ENCODE measurements at regions not wholly inside any gene's neighbourhood (a gene's known extent, or its start where the extent isn't known, plus 50 kb on each side); places are given as distances from the start of the nearest gene placed in this dataset.
A peak's percentile ranks its signal among the peaks of the same experiment; 100 is the strongest.

DNA sequence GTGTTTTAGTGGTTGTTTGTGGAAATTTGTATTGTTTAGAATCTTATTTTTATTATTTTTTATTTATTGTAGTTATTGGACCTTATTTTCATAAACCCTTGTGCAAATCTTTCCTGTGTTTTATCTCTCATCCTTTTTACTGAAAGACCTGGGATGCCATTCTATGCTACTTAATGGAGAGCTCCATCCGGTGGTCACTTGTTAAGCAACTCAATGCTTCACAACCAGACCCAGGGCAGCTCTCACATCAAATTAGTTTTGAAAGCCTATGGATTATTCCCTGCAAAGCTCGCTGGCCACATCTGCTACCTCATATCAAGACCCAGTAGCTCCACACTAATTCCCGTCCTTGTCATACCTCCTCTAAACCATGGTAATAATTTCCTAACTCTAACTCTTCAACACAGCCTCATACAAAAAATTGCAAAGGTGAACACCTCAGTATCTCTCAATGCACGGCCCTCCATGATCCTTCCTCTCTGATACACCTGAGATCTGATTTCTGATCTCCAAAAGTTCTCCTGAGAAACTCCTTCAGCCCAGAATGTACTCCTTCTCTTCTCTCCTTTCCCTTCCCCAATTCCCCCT lies 296.6 kb upstream of the MANEA start:
- TF ChIP-seq, protein P1, sequence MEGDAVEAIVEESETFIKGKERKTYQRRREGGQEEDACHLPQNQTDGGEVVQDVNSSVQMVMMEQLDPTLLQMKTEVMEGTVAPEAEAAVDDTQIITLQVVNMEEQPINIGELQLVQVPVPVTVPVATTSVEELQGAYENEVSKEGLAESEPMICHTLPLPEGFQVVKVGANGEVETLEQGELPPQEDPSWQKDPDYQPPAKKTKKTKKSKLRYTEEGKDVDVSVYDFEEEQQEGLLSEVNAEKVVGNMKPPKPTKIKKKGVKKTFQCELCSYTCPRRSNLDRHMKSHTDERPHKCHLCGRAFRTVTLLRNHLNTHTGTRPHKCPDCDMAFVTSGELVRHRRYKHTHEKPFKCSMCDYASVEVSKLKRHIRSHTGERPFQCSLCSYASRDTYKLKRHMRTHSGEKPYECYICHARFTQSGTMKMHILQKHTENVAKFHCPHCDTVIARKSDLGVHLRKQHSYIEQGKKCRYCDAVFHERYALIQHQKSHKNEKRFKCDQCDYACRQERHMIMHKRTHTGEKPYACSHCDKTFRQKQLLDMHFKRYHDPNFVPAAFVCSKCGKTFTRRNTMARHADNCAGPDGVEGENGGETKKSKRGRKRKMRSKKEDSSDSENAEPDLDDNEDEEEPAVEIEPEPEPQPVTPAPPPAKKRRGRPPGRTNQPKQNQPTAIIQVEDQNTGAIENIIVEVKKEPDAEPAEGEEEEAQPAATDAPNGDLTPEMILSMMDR (IDR thresholded peaks at IDR 0.05; ENCODE audit: control extremely low read depth, extremely low read depth, low read depth, missing control alignments), result peak; percentile 60
- no peak for DNase-seq (ENCODE audit: extremely low spot score)
- ChIA-PET POLR2A (no interaction called here), CTCF (interaction anchor here (0.9 to 2.8 kb wide), 6 partner anchors 10 to 78 kb away, joined by 3 to 15 read pairs (median 4); no protein-coding TSS in a partner anchor)

DNA sequence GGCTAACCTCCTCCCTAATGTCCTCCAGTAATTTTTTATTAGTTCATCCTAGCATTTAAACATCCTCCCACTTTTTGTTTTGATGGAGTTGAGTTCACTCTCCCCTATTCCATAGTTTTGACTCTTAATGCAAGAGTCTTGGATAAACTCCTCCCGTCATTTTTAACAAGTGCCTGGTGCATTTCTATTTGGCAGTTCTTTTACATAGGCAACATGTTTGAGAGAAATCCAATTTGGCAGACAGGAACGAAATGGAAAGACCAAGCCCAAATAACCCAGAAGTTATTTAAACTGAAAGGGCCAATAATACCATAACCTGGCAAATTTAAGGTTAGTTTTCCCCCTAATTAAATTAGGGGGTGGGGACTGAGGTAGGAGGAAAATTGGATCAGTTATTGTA lies 291.5 kb upstream of the MANEA start:
- CTCF ChIA-PET, result interaction anchor here (1.2 kb wide), 1 partner anchor 19 kb away, joined by 4 read pairs; no protein-coding TSS in a partner anchor
- TF ChIP-seq, protein P1 (IDR thresholded peaks at IDR 0.05; ENCODE audit: control extremely low read depth, extremely low read depth, low read depth, missing control alignments), result no peak

DNA sequence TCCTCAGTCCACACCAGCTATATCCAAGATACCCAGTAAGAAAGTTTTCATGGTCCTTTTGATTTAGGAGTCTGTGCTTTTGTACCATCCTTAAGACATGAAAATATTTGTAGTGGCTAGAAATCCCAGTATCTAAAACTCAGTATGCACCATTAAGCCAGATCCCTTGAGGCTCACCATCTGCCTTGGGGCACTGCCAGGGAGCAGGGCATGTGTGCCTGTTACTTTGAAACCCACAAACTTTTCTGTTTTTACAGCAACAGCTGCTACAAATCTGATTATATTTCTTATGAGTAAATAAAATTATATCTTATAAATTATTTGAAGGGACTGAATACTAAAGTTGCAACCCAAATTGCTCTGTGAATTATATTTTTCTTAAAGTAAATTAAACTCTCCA lies 290.5 kb upstream of the MANEA start:
- POLR2A ChIA-PET, result no interaction called here
- TF ChIP-seq, protein P1 (IDR thresholded peaks at IDR 0.05; ENCODE audit: control extremely low read depth, extremely low read depth, low read depth, missing control alignments), result no peak

More for the DNA sequence above, 291.5 kb upstream of the MANEA start:
- POLR2A ChIA-PET, result no interaction called here
- DNase-seq (ENCODE audit: extremely low spot score), result no peak

DNA sequence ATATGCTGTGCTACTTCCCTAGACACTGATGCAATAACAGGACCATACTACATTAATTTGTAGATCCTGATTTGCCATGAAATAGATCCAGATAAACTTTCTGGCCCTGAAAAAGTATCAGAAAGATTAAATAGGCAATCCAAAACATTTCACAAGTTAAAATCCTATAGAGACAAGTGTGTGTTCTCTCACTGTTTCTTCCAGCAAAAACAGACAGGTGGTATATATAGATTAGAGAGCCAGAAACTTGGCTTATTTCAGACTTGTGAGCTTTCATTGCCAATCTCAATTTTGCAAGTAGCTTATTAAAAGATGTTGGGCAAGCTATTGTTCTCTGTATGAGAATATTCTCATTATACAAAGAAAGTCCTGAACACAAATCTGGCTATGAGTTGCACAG lies 289.1 kb upstream of the MANEA start:
- no peak for DNase-seq (ENCODE audit: extremely low spot score)
- TF ChIP-seq, protein P1 (IDR thresholded peaks at IDR 0.05; ENCODE audit: control extremely low read depth, extremely low read depth, low read depth, missing control alignments), result no peak
- CTCF ChIA-PET, result interaction anchor here (2.0 kb wide), 1 partner anchor 9 kb away, joined by 7 read pairs; no protein-coding TSS in a partner anchor
- POLR2A ChIA-PET, result no interaction called here

More for the DNA sequence above, 290.5 kb upstream of the MANEA start:
- CTCF ChIA-PET, result no interaction called here
- DNase-seq (ENCODE audit: extremely low spot score), result no peak

DNA sequence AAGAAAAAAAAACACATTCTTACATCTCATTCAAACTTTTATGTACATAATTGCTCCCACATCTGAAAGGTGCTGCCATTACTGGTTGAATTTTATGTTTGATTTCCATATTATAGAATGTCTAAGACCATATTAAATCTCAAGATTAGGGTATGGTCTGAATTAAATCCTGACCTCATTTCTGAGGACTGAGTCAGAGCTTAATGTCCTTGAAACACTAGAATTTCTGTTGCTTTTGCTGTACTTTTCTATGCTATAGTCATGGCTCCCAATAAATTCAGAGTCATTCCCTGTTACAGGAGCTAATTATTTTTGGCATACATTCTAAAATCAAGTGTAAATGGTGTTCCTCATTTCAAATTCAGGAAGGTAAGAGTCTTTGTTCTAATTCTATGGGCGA lies 285.3 kb upstream of the MANEA start:
- POLR2A ChIA-PET, result no interaction called here
- CTCF ChIA-PET, result no interaction called here
- TF ChIP-seq, protein P1 (IDR thresholded peaks at IDR 0.05; ENCODE audit: control extremely low read depth, extremely low read depth, low read depth, missing control alignments), result no peak
- no peak for DNase-seq (ENCODE audit: extremely low spot score)

DNA sequence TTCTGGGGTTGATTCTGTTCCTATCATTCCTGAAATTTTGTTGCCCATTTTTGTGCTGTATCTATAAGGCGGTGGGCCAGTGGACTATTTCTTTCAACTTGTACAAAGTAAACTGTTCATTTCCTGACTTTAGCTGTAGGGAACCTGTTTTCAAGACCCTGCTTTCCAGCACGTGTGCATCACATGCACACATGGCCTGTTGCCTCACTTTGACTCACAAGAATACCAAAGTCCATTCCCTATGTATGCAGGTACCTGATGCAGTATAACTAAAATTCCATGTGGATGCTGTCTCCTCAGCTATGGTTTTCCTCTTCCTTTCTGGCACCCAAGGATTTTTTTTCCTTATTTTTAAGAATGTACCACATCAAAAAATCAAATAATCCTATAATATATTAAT lies 284.1 kb upstream of the MANEA start:
- POLR2A ChIA-PET, result no interaction called here
- TF ChIP-seq, protein P1 (IDR thresholded peaks at IDR 0.05; ENCODE audit: control extremely low read depth, extremely low read depth, low read depth, missing control alignments), result no peak
- no peak for DNase-seq (ENCODE audit: extremely low spot score)
- CTCF ChIA-PET, result interaction anchor here (1.5 kb wide), 1 partner anchor 10 kb away, joined by 3 read pairs; no protein-coding TSS in a partner anchor
